ENCODE measurements at regions not wholly inside any gene's neighbourhood (a gene's known extent, or its start where the extent isn't known, plus 50 kb on each side); places are given as distances from the start of the nearest gene placed in this dataset.

GRCh38 chr20:40591119-40591518 lies 97.9 kb downstream of the MAFB start:
- no peak for DNase-seq (ENCODE audit: low read depth in 2 of 2)

- no peak for DNase-seq (ENCODE audit: low read depth in 2 of 2)
These were observed 99.5 kb downstream of the MAFB start for GRCh38 chr20:40589581-40589980.

- DNase-seq (ENCODE audit: low read depth in 2 of 2): no peak
These were observed 100.1 kb downstream of the MAFB start for GRCh38 chr20:40588891-40589290.

- DNase-seq (ENCODE audit: low read depth in 2 of 2): no peak
These were observed 102.0 kb downstream of the MAFB start for GRCh38 chr20:40587038-40587437.

GRCh38 chr20:40584130-40584809 lies 104.8 kb downstream of the MAFB start:
- DNase-seq (ENCODE audit: low read depth in 2 of 2): no peak

- no peak for DNase-seq (ENCODE audit: low read depth in 2 of 2)
These were observed 105.4 kb downstream of the MAFB start for GRCh38 chr20:40583636-40584035.

- no peak for DNase-seq (ENCODE audit: low read depth in 2 of 2)
These were observed 105.8 kb downstream of the MAFB start for GRCh38 chr20:40583205-40583604.

- DNase-seq (ENCODE audit: low read depth in 2 of 2): no peak
These were observed 106.5 kb downstream of the MAFB start for GRCh38 chr20:40582531-40582930.

GRCh38 chr20:40579701-40580100 lies 109.3 kb downstream of the MAFB start:
- no peak for DNase-seq (ENCODE audit: low read depth in 2 of 2)

- DNase-seq (ENCODE audit: low read depth in 2 of 2): no peak
These were observed 110.1 kb downstream of the MAFB start for GRCh38 chr20:40578961-40579360.

- DNase-seq (ENCODE audit: low read depth in 2 of 2): no peak
These were observed 113.2 kb downstream of the MAFB start for GRCh38 chr20:40575851-40576250.

GRCh38 chr20:40572251-40572650 lies 116.8 kb downstream of the MAFB start:
- DNase-seq (ENCODE audit: low read depth in 2 of 2): no peak

- no peak for DNase-seq (ENCODE audit: low read depth in 2 of 2)
These were observed 117.4 kb downstream of the MAFB start for GRCh38 chr20:40571639-40572038.

GRCh38 chr20:40568200-40568599 lies 120.8 kb downstream of the MAFB start:
- DNase-seq (ENCODE audit: low read depth in 2 of 2): no peak

- DNase-seq (ENCODE audit: low read depth in 2 of 2): no peak
These were observed 123.4 kb downstream of the MAFB start for GRCh38 chr20:40565682-40566040.

- no peak for DNase-seq (ENCODE audit: low read depth in 2 of 2)
These were observed 123.9 kb downstream of the MAFB start for GRCh38 chr20:40565001-40565681.

- no peak for DNase-seq (ENCODE audit: low read depth in 2 of 2)
These were observed 125.6 kb downstream of the MAFB start for GRCh38 chr20:40563296-40563950.

GRCh38 chr20:40562031-40562430 lies 127.0 kb downstream of the MAFB start:
- DNase-seq (ENCODE audit: low read depth in 2 of 2): no peak

- DNase-seq (ENCODE audit: low read depth in 2 of 2): no peak
These were observed 127.8 kb downstream of the MAFB start for GRCh38 chr20:40561187-40561586.

- no peak for DNase-seq (ENCODE audit: low read depth in 2 of 2)
These were observed 130.8 kb downstream of the MAFB start for GRCh38 chr20:40558212-40558611.

GRCh38 chr20:40551125-40551530 lies 137.9 kb downstream of the MAFB start:
- DNase-seq (ENCODE audit: low read depth in 2 of 2): no peak

- DNase-seq (ENCODE audit: low read depth in 2 of 2): no peak
These were observed 141.4 kb downstream of the MAFB start for GRCh38 chr20:40547483-40548091.

GRCh38 chr20:40545478-40545877 lies 143.6 kb downstream of the MAFB start:
- no peak for DNase-seq (ENCODE audit: low read depth in 2 of 2)

All from stimulated activated CD4-positive, alpha-beta T cell treated with anti-CD3 and anti-CD28 coated beads, Interleukin-1b, Interleukin-23, amount 100 ng/mL, for 4 hours (primary cell).